Heart right ventricle (tissue), 16 donors: ENCODE measurements at regions not wholly inside any gene's neighbourhood (a gene's known extent, or its start where the extent isn't known, plus 50 kb on each side); places are given as distances from the start of the nearest gene placed in this dataset.

Source experiments
- ATAC-seq, 8 donors: fragments of 200-7000 bp; cut with Tn5 transposase; one replicate each; pipeline ENCODE4 v1.9.1; 2020; ENCODE audit warnings: mild to moderate bottlenecking in 8 of 8, moderate library complexity in 8 of 8, moderate number of reproducible peaks in 1 of 8
- DNase-seq, 2 donors: peaks; one replicate each; pipeline ENCODE4 v3.0.0-alpha.2; 2020
- H3K27ac ChIP-seq, 10 donors: fragments of 200-600 bp; sonication (generic) in 2 of 10; one replicate each; pipeline versions ENCODE4 v1.5.0 to v1.8.0; 2020 to 2022; ENCODE audit warnings: mild to moderate bottlenecking in 3 of 10
- H3K27me3 ChIP-seq, 7 donors: fragments of 200-600 bp; one replicate each; pipeline ENCODE4 v1.8.0; 2021 to 2022; ENCODE audit warnings: mild to moderate bottlenecking in 2 of 7
- H3K36me3 ChIP-seq, 9 donors: fragments of 200-600 bp; sonication (generic) in 1 of 9; one replicate each; pipeline versions ENCODE4 v1.5.0 to v1.8.0; 2020 to 2022; ENCODE audit warnings: mild to moderate bottlenecking in 2 of 9
- H3K4me1 ChIP-seq, 9 donors: fragments of 200-600 bp; sonication (generic) in 1 of 9; one replicate each; pipeline versions ENCODE4 v1.5.0 to v1.8.0; 2020 to 2022; ENCODE audit warnings: mild to moderate bottlenecking in 4 of 9
- H3K4me3 ChIP-seq, 10 donors: fragments of 200-600 bp; sonication (generic) in 2 of 10; one replicate each; pipeline versions ENCODE4 v1.5.0 to v1.8.0; 2020 to 2022; ENCODE audit warnings: mild to moderate bottlenecking in 7 of 10, moderate library complexity in 2 of 10
- H3K9me3 ChIP-seq, 11 donors: fragments of 200-600 bp in 10 of 11; sonication (generic) in 2 of 11; one replicate each; pipeline versions ENCODE4 v1.5.0 to v1.8.0; 2013 to 2022; ENCODE audit warnings: mild to moderate bottlenecking in 2 of 11, control low read depth in 1 of 11, moderate library complexity in 1 of 11
- WGBS, 2 donors: extraction: QIAGEN DNeasy Blood & Tissue Kit; methylation state at CpG; one replicate each; pipeline ENCODE4 v1.1.7; 2013; ENCODE audit warnings: inconsistent platforms in 1 of 2; 5-methylcytosine and 5-hydroxymethylcytosine counted together
- intact Hi-C, 10 donors: fragments of 100-400 bp; cut with DNase I; formaldehyde crosslinking; loops; one replicate each; pipeline versions ENCODE4 v1.11.1 to v1.14.2; 2022
- TF ChIP-seq, protein P1 (sequence below), 9 donors: fragments of 200-600 bp; sonication (generic) in 2 of 9; IDR thresholded peaks; one replicate each; pipeline versions ENCODE4 v1.5.0 to v1.8.0; 2021 to 2022; ENCODE audit warnings: antibody characterized with exemption in 9 of 9, mild to moderate bottlenecking in 5 of 9, moderate library complexity in 1 of 9
- donor health status: Arrhythmogenic right ventricular cardiomyopathy.
- donor health status: ischemic (EF 13 %, LVEDD 7.1; RV severe dilation, severe dysfunction).
- donor health status: healthy with polysubstance abuse.
- donor health status: DM: no; HTN: yes; CAD: no.
- donor health status: DM: no; HTN: no; CAD: no.
- donor health status: ischemic (EF 25% LVEDD 6.9; RV normal size, moderate dysfunction).
- donor health status: ischemic (EF 25% LVEDD 5.7; RV mildly dilated, moderate dysfunction).
- donor health status: healthy.
- donor health status: DM: yes; HTN: yes; CAD: no.
- donor health status: Ischemic cardiomyopathy.
- donor health status: ischemic (EF 35%, LVEDD 5.7; RV mildly dilated, moderate dysfunction).
- donor health status: nonischemic (EF 11% LVEDD 7.7; RV severe dilation, severe dysfunction).
- donor health status: DM: yes; HTN: yes; CAD: no.
- donor health status: PGD.
- donor health status: ischemic (EF 29% LVEDD 5.4; RV normal size, mild dysfunction).
- donor health status: nonischemic (EF 23%, LVEDD 6.1; RV moderate dilation, normal function).

GRCh38 chr14:85263916-85264675 lies 265.8 kb upstream of the FLRT2 start:
- TF ChIP-seq, protein P1, sequence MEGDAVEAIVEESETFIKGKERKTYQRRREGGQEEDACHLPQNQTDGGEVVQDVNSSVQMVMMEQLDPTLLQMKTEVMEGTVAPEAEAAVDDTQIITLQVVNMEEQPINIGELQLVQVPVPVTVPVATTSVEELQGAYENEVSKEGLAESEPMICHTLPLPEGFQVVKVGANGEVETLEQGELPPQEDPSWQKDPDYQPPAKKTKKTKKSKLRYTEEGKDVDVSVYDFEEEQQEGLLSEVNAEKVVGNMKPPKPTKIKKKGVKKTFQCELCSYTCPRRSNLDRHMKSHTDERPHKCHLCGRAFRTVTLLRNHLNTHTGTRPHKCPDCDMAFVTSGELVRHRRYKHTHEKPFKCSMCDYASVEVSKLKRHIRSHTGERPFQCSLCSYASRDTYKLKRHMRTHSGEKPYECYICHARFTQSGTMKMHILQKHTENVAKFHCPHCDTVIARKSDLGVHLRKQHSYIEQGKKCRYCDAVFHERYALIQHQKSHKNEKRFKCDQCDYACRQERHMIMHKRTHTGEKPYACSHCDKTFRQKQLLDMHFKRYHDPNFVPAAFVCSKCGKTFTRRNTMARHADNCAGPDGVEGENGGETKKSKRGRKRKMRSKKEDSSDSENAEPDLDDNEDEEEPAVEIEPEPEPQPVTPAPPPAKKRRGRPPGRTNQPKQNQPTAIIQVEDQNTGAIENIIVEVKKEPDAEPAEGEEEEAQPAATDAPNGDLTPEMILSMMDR (IDR thresholded peaks at IDR 0.05) = no peak
- Histone ChIP-seq H3K4me1 (no peaks in the 10 kb centered on the region), H3K9me3 (no peaks in the 10 kb centered on the region), H3K4me3 (no peak overlapping the region), H3K27ac (no peak overlapping the region), H3K36me3 (no peaks in the 10 kb centered on the region), H3K27me3 (no peaks in the 10 kb centered on the region)
- intact Hi-C loops = no loop called here
- WGBS, 2 donors = 83 to 85% methylated on average over 4 of the region's 4 CpGs
- no peak for ATAC-seq
- no peak for DNase-seq

GRCh38 chr14:85273099-85273677 lies 256.8 kb upstream of the FLRT2 start:
- intact Hi-C loops = no loop called here
- TF ChIP-seq, protein P1 (IDR thresholded peaks at IDR 0.05) = no peak
- Histone ChIP-seq H3K27me3 (no peaks in the 10 kb centered on the region), H3K27ac (peak overlapping the region in 1 of 10 donors; percentile 37), H3K36me3 (no peaks in the 10 kb centered on the region), H3K4me3 (peak overlapping the region in 3 of 10 donors; percentile 16 to 19 (median 18)), H3K9me3 (no peaks in the 10 kb centered on the region), H3K4me1 (peaks cover 0 to 4% (median 0%) of the 10 kb centered on the region in 9 donors)
- ATAC-seq (peak in 2 of 8 donors; percentile 37 to 42), DNase-seq (no peak)
- WGBS, 2 donors = 52 to 53% methylated on average over 5 of the region's 5 CpGs

DNA sequence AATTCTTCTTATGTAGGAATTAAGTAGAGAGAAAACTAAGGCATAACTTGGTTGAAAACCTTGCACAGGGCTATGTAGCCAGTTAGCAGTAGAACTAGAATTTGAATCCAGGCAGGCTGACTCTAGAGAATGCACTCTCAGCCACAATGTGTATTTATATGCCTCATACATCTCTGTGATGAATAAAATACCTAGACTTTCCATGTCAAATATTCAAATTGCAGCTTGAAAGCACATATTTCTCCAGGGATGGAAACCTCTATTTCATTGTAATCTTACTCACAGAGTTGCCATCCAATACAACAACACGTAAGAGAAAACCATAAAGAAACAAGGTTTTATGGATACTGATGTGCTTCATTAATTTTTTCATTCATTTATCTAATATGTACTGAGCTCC lies 256.0 kb upstream of the FLRT2 start:
- 89 to 94% methylated on average over 1 of the region's 1 CpG for WGBS, 2 donors
- no peak for ATAC-seq

DNA sequence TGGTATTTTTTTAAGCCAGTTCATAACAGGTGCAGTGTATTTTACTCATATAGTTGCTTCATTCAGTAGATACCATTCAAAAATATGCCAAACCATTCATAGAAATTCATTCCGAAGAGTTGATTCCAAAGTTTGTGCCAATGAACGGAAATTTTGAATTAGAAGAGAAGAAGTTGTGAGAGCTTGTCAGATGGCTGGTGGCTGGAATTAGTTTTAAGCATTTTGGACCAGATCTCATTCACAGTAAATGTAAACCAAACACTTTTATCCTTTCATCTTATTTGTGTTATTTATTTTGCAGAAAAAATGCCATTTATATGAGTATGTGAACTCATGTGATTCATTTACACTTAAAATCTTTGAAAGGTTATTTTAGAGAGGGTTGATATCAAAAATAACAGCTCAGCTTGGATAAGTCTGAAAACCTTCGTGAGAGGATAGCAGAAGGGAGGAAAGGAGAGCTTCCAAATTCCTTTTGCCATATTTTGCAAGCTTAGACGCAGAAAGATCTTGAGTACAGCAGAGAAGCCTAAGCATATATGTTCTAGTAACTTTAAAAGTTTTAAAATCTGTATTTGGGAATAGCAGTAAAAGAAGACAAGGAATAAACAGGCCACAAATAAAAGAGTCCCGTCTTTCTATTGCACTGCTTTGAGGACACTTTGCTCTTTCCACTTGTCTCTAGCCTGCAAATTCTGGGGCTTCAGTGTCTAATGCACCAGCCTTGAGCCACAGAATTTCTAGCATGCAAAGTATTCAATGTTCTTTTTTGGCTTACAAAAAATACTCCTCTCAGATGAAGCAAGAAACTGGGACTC lies 253.6 kb upstream of the FLRT2 start:
- no peaks in the 10 kb centered on the region for H3K27me3 ChIP-seq
- H3K27ac ChIP-seq = no peak overlapping the region
- no peaks in the 10 kb centered on the region for H3K9me3 ChIP-seq
- ATAC-seq = no peak
- peaks cover 0 to 4% (median 0%) of the 10 kb centered on the region in 9 donors for H3K4me1 ChIP-seq
- TF ChIP-seq, protein P1 (IDR thresholded peaks at IDR 0.05) = no peak
- no peak overlapping the region for H3K4me3 ChIP-seq
- 86 to 89% methylated on average over 5 of the region's 5 CpGs for WGBS, 2 donors
- H3K36me3 ChIP-seq = no peaks in the 10 kb centered on the region
- DNase-seq = no peak
- intact Hi-C loops = no loop called here

More for the DNA sequence above, 256.0 kb upstream of the FLRT2 start:
- Histone ChIP-seq H3K27ac (no peak overlapping the region), H3K4me3 (no peak overlapping the region), H3K9me3 (no peaks in the 10 kb centered on the region), H3K27me3 (no peaks in the 10 kb centered on the region), H3K4me1 (peaks cover 0 to 4% (median 0%) of the 10 kb centered on the region in 9 donors), H3K36me3 (no peaks in the 10 kb centered on the region)
- intact Hi-C loops = no loop called here
- TF ChIP-seq, protein P1 (IDR thresholded peaks at IDR 0.05) = no peak
- DNase-seq = no peak
